ENCODE measurements at regions not wholly inside any gene's neighbourhood (a gene's known extent, or its start where the extent isn't known, plus 50 kb on each side); places are given as distances from the start of the nearest gene placed in this dataset.
"Not testable (repeated sequence)": the region's sequence is repeated elsewhere in the genome, so short reads cannot be mapped to it uniquely, and the experiment has no call there.

DNA sequence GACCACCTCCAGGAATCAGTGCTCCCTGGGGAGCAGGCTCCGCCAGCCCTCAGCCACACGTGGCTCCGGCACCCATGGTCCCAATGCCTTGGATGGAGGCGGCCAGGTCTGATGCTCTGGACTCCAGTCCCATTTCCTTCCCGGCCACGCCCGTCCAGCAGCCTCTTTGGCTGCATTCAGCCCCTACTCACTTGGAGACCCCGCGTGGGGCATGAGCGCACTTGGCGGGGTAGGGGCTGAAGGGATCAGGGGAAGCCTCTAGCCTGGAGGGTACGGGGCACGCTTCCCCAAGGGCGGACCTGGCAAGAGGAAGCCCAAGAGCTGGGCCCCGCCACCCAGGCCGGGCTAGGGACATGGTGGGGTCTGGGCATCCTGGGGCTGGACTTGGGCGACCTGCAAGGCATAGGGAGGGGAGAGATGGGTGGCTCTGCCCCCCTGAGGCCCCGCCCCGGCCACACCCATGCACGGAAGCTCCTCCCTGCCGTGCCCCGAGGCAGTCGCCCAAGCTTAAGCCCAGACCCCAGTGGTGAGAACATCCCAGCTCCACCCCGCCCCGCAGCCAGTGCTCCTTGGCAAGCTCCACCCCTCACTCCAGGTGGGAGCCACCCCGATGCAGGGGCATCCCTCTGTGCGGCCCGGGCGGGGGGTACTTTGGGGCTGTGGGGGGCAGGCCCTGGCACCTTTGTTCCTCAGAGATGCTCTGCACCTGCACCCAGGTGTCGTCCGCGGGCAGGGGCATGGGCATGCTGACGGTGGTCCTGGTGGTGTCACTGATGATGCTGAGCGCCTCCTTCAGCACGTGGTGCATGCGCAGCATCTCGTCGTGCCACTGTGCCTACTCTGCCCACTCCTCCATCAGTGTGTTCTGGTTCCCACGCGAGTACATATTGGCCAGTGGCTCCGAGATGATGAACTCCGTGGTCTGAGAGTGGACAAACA is 163.5 kb downstream of the GOLGA6L4 start:
- TF ChIP-seq, protein P1, sequence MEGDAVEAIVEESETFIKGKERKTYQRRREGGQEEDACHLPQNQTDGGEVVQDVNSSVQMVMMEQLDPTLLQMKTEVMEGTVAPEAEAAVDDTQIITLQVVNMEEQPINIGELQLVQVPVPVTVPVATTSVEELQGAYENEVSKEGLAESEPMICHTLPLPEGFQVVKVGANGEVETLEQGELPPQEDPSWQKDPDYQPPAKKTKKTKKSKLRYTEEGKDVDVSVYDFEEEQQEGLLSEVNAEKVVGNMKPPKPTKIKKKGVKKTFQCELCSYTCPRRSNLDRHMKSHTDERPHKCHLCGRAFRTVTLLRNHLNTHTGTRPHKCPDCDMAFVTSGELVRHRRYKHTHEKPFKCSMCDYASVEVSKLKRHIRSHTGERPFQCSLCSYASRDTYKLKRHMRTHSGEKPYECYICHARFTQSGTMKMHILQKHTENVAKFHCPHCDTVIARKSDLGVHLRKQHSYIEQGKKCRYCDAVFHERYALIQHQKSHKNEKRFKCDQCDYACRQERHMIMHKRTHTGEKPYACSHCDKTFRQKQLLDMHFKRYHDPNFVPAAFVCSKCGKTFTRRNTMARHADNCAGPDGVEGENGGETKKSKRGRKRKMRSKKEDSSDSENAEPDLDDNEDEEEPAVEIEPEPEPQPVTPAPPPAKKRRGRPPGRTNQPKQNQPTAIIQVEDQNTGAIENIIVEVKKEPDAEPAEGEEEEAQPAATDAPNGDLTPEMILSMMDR (conservative IDR thresholded peaks at IDR 0.05; ENCODE audit: control insufficient read depth, insufficient read depth, low read depth, low read length) = no peak

DNA sequence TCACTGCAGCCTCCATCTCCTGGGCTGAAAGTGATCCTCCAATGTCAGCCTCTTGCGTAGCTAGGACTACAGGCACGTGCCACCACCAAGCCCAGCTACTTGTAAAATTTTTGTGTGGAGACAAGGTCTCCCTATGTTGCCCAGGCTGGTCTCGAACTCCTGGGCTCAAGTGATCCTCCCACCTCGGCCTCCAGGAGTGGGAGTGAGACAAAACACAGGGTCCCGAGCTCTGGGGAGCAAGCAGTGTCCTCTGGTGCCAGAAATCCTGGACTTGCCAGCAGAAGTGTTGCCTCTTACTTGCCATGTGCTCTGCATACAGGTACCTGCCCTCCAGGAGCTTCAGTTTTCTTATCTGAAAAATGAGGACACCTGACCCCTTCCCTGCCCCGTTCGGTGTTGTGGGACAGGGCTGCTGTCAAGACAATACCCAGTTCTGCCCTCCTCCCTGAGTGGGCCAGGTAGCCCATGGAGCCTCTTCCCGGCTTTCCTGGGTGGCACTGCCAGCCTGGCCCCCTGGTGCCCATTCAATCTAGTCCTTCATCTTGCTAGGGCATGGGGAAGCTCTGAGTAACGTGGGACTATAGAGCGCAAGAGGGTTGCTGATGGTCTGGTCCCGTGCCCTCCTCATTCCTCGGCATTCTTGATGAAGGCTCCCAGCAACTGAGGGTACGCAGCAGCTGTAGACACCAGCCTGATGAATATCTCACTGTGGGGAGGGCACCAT is 164.6 kb downstream of the GOLGA6L4 start:
- TF ChIP-seq, protein P1 (conservative IDR thresholded peaks at IDR 0.05; ENCODE audit: control insufficient read depth, insufficient read depth, low read depth, low read length) = no peak

More for the DNA sequence above, 163.5 kb downstream of the GOLGA6L4 start:
- H3K4me3 ChIP-seq (ENCODE audit: control insufficient read depth, low read depth, low read length) = no peak overlapping the region
- no peak for DNase-seq (ENCODE audit: low read depth)

DNA sequence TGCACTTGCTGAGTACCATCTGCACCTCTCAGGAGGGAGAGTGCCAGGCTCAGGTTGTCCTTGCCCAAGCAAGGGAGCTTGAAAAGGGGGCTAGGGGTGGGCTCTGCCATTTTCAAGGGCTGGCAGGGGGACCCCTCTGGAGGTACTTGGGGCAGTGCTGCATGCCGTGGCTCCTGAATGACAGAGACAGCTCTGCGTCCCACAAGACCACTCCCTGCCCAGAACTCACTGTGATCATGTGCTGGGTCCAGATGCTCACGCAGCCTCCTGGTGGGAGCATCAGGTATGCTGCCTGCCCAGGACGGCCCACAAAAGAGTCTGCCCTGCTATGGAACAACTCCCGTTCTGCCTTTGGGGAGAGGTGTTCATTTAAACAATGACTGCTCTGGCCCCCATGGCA is 165.2 kb downstream of the GOLGA6L4 start:
- TF ChIP-seq, protein P1 (conservative IDR thresholded peaks at IDR 0.05; ENCODE audit: control insufficient read depth, insufficient read depth, low read depth, low read length) = no peak
- H3K4me3 ChIP-seq (ENCODE audit: control insufficient read depth, low read depth, low read length) = no peak overlapping the region
- no peak for DNase-seq (ENCODE audit: low read depth)

More for the DNA sequence above, 164.6 kb downstream of the GOLGA6L4 start:
- H3K4me3 ChIP-seq (ENCODE audit: control insufficient read depth, low read depth, low read length) = no peak overlapping the region
- no peak for DNase-seq (ENCODE audit: low read depth)

DNA sequence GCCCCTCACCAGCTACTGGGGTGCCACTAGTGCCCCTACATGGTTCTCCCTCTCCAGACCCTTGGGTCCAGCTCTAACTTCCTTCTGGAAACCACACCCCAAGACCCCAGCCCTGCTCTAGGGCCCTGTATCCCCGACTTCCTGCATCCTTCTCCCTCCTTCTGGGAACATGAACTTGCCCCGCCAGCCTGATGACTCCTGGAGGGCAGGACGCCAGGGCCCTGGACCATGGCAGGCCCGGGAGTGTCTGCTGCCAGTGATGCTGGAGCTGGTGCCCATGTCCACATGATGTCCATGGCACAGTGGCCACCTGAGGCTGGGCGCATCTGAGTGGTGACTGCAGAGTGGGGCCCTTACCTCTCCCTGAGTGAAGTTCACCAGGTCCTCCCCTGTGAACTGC is 165.9 kb downstream of the GOLGA6L4 start:
- not testable (repeated sequence) for H3K4me3 ChIP-seq (ENCODE audit: control insufficient read depth, low read depth, low read length); DNase-seq (ENCODE audit: low read depth)

DNA sequence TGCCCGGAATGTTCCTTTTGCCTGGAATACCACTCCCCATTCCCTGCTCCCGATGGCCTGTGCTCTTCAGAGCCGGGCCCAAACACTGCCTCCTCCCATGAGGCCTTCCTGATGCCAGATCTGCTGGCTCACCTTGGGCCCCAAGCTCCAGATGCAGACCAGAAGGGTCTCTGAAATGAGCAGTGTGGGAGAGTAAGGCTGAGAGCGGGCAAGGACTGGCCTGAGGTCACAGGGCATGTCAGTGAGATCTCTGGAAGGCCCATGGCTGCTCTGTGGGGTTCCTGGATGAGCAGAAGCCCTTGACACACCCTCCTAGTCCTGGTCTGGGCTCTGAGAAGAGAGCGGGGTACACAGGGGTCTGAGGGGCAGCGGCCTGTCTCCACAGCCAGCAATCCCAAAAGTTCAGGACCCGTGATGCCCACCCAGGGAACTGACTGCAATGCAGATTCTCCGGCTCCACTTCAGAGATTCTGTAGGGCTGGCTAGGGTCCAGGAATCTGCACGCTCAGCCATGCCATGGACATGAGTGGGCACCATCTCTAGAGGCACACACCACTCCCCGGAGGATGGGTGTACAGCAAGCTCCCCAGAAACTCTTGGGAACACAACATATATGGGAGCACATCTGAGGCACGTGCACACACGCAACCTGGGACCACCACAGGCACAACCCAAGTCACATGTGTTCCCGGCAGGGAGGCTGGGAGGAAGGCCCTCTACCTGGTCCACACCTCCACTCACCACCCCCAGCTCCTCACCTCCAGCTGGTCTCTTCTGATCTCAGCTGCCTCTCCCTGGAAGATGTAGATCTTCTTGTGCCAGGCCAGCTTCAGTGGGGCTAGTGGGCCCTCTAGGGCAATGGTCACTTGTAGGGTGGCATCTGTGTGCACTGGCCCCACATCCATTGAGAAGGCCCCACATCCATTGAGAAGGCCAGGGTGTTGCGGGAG is 166.6 kb downstream of the GOLGA6L4 start:
- H3K4me3 ChIP-seq (ENCODE audit: control insufficient read depth, low read depth, low read length) = not testable (repeated sequence)

DNA sequence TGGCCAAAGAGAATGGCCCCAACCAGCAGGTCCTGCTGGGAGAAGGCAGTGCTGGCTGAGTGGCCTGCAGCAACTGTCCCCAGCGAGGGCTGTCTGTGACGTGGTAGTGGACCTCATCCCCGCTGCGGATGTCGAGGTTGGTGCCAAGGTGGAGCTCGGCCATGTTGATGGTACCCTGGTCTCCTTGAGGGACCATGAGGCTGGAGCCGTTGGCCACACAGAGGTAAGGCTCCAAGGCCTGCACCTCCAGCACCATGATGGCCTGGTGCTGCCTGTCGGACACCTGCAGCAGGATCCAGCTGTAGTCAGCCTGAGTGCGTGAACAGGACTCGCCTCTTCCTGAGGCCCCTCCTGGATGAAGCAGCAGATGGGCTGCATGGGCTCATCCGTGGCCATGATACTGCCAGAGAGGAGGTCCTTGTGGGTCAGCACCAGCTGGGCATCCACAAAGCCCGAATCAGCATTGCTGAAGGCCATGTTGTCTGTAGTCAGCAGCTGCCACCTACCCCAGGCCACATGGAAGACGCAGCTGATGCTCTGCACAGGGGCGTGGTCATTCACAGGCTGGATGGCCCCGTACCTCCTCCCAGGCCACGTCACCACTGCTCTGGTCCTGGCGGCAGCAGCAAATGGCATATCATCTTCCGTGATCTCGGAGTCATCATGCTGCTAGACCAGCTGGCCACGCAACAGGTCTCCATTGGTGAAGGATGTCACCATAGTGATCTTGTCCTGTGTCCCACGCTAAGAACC is 167.5 kb downstream of the GOLGA6L4 start:
- TF ChIP-seq, protein P1 (conservative IDR thresholded peaks at IDR 0.05; ENCODE audit: control insufficient read depth, insufficient read depth, low read depth, low read length) = no peak
- H3K4me3 ChIP-seq (ENCODE audit: control insufficient read depth, low read depth, low read length) = no peak overlapping the region
- no peak for DNase-seq (ENCODE audit: low read depth)

More for the DNA sequence above, 166.6 kb downstream of the GOLGA6L4 start:
- DNase-seq (ENCODE audit: low read depth) = not testable (repeated sequence)

DNA sequence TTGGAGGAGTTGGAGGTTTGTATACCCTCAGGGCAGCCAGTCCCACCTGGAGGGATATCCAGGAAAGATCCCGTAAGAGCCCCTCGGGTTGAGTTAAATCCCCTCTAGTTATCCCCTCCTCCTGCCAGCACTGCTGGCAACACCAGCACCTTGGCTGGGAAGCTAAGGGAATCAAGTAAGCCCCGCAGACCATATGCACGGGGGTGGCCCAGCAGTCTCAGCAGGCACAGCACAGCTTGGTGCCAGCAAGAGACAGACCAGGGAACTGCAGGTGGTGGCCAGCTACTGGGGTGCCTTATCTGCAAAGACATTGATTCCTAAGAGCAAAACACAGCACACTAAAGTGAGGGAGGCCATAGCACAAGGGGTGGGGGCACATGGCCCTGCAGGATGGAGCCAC is 173.8 kb downstream of the GOLGA6L4 start:
- DNase-seq (ENCODE audit: low read depth); H3K4me3 ChIP-seq (ENCODE audit: control insufficient read depth, low read depth, low read length): not testable (repeated sequence)

DNA sequence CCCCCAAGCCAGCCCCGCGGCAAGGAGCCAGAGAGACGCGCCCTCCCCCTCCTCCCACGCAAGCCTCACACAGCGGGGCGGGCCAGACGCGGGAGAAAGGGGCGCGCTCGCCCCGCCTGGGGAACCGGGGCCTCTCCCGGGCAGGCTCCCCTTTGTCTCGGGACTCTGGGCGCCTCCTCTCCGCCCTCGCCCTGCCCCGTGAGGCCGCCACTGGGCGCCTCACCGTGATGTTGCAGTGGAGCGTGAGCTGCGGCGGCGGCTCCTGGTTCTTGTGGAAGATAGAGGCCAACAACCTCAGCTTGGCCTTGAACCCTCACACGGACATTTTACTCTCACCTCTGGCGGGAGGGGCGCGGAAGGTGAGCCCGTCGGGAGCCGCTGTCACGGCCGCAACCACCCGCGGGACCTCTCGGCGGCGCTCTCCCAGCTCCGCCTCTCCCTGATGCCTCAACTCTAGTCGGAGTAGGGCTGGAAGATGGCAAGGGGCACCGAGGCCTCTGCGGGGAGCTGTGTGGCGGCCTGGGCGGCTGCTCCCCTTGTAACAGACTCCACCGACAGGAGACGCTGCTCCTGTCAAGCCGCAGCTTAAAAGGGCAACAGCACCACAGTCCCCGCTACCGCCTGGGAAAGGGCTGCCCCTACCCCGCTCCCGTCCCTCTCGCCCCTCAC is 179.2 kb upstream of the ZSCAN2 start:
- not testable (repeated sequence) for DNase-seq (ENCODE audit: low read depth)
- H3K4me3 ChIP-seq (ENCODE audit: control insufficient read depth, low read depth, low read length) = peak overlapping the region; percentile 32

DNA sequence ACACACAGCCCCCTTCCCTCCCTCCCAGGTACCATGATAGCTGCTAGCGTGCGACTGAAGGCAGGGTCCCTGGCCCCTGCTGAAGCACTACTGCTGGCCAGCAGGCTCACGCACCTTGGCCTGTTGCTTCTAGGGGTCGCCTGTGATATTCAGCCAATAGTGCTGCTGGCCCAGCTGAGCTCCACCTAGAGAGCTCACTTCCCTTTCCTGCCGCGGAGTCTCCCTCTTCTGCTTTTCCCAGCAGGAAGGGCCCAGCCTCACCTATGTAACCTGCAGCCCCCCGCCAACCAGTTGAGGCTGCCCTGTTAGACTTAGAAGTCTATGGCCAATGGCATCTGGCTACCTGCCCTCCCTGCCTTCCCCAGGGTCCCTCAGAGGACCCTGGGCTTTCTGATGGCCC is 175.5 kb upstream of the ZSCAN2 start:
- H3K4me3 ChIP-seq (ENCODE audit: control insufficient read depth, low read depth, low read length); DNase-seq (ENCODE audit: low read depth): not testable (repeated sequence)

DNA sequence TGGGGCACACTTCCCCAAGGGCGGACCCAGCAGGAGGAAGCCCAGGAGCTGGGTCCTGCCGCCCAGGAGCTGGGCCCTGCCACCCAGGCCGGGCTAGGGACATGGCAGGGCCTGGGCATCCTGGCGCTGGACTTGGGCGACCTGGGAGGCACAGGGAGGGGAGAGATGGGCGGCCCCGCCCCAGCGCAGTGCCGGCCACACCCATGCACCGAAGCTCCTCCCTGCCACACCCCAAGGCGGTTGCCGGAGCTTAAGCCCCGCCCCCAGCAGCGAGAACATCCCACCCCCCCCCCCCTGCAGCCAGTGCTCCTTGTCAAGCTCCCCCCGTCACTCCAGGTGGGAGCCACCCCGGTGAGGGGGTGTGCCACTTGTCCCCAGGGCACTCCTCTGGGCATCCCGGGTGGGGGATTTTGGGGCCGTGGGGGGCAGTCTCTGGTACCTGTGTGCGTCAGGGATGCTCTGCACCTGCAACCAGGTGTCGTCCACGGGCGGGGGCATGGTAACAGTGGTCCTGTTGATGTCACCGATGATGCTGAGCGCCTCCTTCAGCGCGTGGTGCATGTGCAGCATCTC is 127.4 kb upstream of the ZSCAN2 start:
- H3K4me3 ChIP-seq (ENCODE audit: control insufficient read depth, low read depth, low read length); DNase-seq (ENCODE audit: low read depth): not testable (repeated sequence)
